ENCODE measurements at regions not wholly inside any gene's neighbourhood (a gene's known extent, or its start where the extent isn't known, plus 50 kb on each side); places are given as distances from the start of the nearest gene placed in this dataset.

GRCh38 chr1:230504310-230504709 lies 78.2 kb upstream of the PGBD5 start:
- TF ChIP-seq, protein P1, sequence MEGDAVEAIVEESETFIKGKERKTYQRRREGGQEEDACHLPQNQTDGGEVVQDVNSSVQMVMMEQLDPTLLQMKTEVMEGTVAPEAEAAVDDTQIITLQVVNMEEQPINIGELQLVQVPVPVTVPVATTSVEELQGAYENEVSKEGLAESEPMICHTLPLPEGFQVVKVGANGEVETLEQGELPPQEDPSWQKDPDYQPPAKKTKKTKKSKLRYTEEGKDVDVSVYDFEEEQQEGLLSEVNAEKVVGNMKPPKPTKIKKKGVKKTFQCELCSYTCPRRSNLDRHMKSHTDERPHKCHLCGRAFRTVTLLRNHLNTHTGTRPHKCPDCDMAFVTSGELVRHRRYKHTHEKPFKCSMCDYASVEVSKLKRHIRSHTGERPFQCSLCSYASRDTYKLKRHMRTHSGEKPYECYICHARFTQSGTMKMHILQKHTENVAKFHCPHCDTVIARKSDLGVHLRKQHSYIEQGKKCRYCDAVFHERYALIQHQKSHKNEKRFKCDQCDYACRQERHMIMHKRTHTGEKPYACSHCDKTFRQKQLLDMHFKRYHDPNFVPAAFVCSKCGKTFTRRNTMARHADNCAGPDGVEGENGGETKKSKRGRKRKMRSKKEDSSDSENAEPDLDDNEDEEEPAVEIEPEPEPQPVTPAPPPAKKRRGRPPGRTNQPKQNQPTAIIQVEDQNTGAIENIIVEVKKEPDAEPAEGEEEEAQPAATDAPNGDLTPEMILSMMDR (IDR thresholded peaks at IDR 0.05): no peak
- H3K4me3 Mint-ChIP-seq (ENCODE audit: unreplicated experiment): no peak overlapping the region
- no peaks in the 10 kb centered on the region for H3K36me3 Mint-ChIP-seq (ENCODE audit: unreplicated experiment)
- H3K27me3 Mint-ChIP-seq (ENCODE audit: unreplicated experiment): peaks cover 9% of the 10 kb centered on the region
- no peak for DNase-seq (ENCODE audit: extremely low spot score, unreplicated experiment)
- no peak overlapping the region for H3K27ac Mint-ChIP-seq (ENCODE audit: unreplicated experiment)
- peaks cover 8% of the 10 kb centered on the region for H3K9me3 Mint-ChIP-seq (ENCODE audit: unreplicated experiment)
- H3K4me1 Mint-ChIP-seq (ENCODE audit: unreplicated experiment): peaks cover 26% of the 10 kb centered on the region

DNA sequence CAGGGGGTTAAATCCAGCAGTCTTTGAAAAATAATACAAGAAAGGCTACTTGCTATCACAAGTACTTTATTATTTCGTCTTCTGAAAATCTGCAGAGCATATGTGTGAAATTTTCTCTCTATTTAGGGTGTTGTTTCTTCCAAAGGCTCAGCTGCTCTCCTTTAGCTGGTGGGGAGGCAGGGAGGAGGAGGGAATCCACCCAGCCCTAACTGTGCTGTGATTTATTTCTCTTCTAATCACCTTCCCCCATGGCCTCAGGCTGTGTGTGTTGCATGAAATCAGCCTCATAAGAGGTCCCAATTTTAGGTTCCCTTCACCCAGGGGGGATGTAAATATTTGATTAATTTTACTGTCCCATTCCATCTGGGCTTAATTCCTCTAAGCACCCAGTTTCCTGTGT lies 77.6 kb upstream of the PGBD5 start:
- H3K36me3 Mint-ChIP-seq (ENCODE audit: unreplicated experiment): no peaks in the 10 kb centered on the region
- no peak overlapping the region for H3K27ac Mint-ChIP-seq (ENCODE audit: unreplicated experiment)
- H3K4me1 Mint-ChIP-seq (ENCODE audit: unreplicated experiment): peaks cover 22% of the 10 kb centered on the region
- no peak for DNase-seq (ENCODE audit: extremely low spot score, unreplicated experiment)
- no peak overlapping the region for H3K4me3 Mint-ChIP-seq (ENCODE audit: unreplicated experiment)
- peaks cover 9% of the 10 kb centered on the region for H3K27me3 Mint-ChIP-seq (ENCODE audit: unreplicated experiment)
- TF ChIP-seq, protein P1 (IDR thresholded peaks at IDR 0.05): no peak
- H3K9me3 Mint-ChIP-seq (ENCODE audit: unreplicated experiment): peaks cover 8% of the 10 kb centered on the region

DNA sequence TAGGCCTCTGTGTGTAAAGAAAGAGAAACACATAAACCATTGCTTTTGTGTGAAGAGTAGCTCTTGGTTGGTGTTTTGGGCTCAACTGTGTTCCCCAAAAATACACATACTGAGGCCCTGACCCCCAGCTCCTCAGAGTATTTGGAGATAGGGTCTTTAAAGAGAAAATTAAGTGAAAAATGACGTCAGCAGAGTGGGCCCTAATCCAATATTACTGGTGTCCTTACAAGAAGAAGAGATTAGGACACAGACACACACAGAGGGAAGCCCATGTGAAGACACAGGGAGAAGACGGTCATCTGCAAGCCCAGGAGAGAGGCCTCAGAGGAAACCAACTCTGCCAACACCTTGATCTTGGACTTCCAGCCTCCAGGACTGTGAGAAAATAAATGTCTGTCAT lies 76.9 kb upstream of the PGBD5 start:
- peaks cover 8% of the 10 kb centered on the region for H3K9me3 Mint-ChIP-seq (ENCODE audit: unreplicated experiment)
- peaks cover 22% of the 10 kb centered on the region for H3K4me1 Mint-ChIP-seq (ENCODE audit: unreplicated experiment)
- H3K27ac Mint-ChIP-seq (ENCODE audit: unreplicated experiment): no peak overlapping the region
- H3K36me3 Mint-ChIP-seq (ENCODE audit: unreplicated experiment): no peaks in the 10 kb centered on the region
- TF ChIP-seq, protein P1 (IDR thresholded peaks at IDR 0.05): no peak
- peaks cover 15% of the 10 kb centered on the region for H3K27me3 Mint-ChIP-seq (ENCODE audit: unreplicated experiment)
- no peak overlapping the region for H3K4me3 Mint-ChIP-seq (ENCODE audit: unreplicated experiment)
- DNase-seq (ENCODE audit: extremely low spot score, unreplicated experiment): no peak

DNA sequence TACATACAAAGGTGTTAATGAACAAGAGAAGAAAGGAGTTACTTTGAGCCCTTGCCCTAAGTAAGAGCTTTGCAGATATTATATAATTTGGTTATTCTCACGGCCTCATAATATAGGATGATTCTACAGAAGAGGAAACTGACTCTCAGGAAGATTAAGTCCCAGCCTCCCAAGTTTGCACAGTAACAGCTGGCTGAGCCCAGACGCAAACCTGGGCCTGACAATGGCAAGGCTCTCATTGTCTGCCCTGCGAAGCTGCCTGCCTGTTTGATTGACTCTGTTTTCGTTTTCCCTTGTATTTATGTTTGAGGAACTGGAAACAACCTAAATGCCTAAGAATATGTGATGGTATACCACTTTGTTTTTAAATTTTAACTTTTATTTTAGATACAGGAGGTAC lies 76.2 kb upstream of the PGBD5 start:
- H3K9me3 Mint-ChIP-seq (ENCODE audit: unreplicated experiment): peaks cover 8% of the 10 kb centered on the region
- H3K27ac Mint-ChIP-seq (ENCODE audit: unreplicated experiment): no peak overlapping the region
- peaks cover 15% of the 10 kb centered on the region for H3K27me3 Mint-ChIP-seq (ENCODE audit: unreplicated experiment)
- TF ChIP-seq, protein P1 (IDR thresholded peaks at IDR 0.05): no peak
- no peak for DNase-seq (ENCODE audit: extremely low spot score, unreplicated experiment)
- peaks cover 18% of the 10 kb centered on the region for H3K4me1 Mint-ChIP-seq (ENCODE audit: unreplicated experiment)
- H3K36me3 Mint-ChIP-seq (ENCODE audit: unreplicated experiment): no peaks in the 10 kb centered on the region
- H3K4me3 Mint-ChIP-seq (ENCODE audit: unreplicated experiment): no peak overlapping the region

- Mint-ChIP-seq H3K9me3 (ENCODE audit: unreplicated experiment) (peaks cover 8% of the 10 kb centered on the region), H3K27ac (ENCODE audit: unreplicated experiment) (no peak overlapping the region), H3K27me3 (ENCODE audit: unreplicated experiment) (peaks cover 15% of the 10 kb centered on the region), H3K4me3 (ENCODE audit: unreplicated experiment) (no peak overlapping the region), H3K36me3 (ENCODE audit: unreplicated experiment) (no peaks in the 10 kb centered on the region), H3K4me1 (ENCODE audit: unreplicated experiment) (peaks cover 18% of the 10 kb centered on the region)
- TF ChIP-seq, protein P1 (IDR thresholded peaks at IDR 0.05): no peak
- no peak for DNase-seq (ENCODE audit: extremely low spot score, unreplicated experiment)
Measured at GRCh38 chr1:230501849-230502248, 75.7 kb upstream of the PGBD5 start.

Data from osteocyte (in vitro differentiated cells).